ENCODE measurements at regions not wholly inside any gene's neighbourhood (a gene's known extent, or its start where the extent isn't known, plus 50 kb on each side); places are given as distances from the start of the nearest gene placed in this dataset.
"Not testable (repeated sequence)": the region's sequence is repeated elsewhere in the genome, so short reads cannot be mapped to it uniquely, and the experiment has no call there.

- TF ChIP-seq, protein P1, sequence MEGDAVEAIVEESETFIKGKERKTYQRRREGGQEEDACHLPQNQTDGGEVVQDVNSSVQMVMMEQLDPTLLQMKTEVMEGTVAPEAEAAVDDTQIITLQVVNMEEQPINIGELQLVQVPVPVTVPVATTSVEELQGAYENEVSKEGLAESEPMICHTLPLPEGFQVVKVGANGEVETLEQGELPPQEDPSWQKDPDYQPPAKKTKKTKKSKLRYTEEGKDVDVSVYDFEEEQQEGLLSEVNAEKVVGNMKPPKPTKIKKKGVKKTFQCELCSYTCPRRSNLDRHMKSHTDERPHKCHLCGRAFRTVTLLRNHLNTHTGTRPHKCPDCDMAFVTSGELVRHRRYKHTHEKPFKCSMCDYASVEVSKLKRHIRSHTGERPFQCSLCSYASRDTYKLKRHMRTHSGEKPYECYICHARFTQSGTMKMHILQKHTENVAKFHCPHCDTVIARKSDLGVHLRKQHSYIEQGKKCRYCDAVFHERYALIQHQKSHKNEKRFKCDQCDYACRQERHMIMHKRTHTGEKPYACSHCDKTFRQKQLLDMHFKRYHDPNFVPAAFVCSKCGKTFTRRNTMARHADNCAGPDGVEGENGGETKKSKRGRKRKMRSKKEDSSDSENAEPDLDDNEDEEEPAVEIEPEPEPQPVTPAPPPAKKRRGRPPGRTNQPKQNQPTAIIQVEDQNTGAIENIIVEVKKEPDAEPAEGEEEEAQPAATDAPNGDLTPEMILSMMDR (IDR thresholded peaks at IDR 0.05), result not testable (repeated sequence)
- TF ChIP-seq POLR2AphosphoS5 (IDR thresholded peaks at IDR 0.05; ENCODE audit: low read depth, low read length); REST (IDR thresholded peaks at IDR 0.05; ENCODE audit: insufficient read depth in 1 of 2, low read depth in 2 of 2, low read length in 1 of 2): not testable (repeated sequence)
Measured at GRCh38 chr1:148253808-148254207, 101.7 kb upstream of the NBPF11 start.
